HL-60 (cell line): ENCODE measurements at regions not wholly inside any gene's neighbourhood (a gene's known extent, or its start where the extent isn't known, plus 50 kb on each side); places are given as distances from the start of the nearest gene placed in this dataset.

Source experiments
- DNase-seq, 2 experiments: peaks; one replicate each; pipeline ENCODE4 v3.0.0-alpha.2; 2010 to 2020; ENCODE audit warnings: low read depth in 1 of 2, low spot score in 1 of 2
- H3K27ac ChIP-seq: fragments of 250-450 bp; sonication (Bioruptor Pico); replicated peaks from 2 replicates; pipeline ENCODE4 v1.5.1; 2020; ENCODE audit warnings: mild to moderate bottlenecking, moderate library complexity
- H3K27me3 ChIP-seq: fragments of 250-450 bp; sonication (Bioruptor Pico); 2 replicates; pipeline ENCODE4 v1.5.1; 2021; ENCODE audit warnings: mild to moderate bottlenecking, moderate library complexity; ENCODE audit not compliant: insufficient read depth, poor library complexity, severe bottlenecking
- H3K4me3 ChIP-seq: replicated peaks from 2 replicates; pipeline ENCODE4 v1.5.1; 2011; ENCODE audit warnings: mild to moderate bottlenecking, control low read depth, low read length; ENCODE audit not compliant: insufficient read depth
- CTCF ChIP-seq: IDR thresholded peaks from one replicate; pipeline ENCODE4 v1.5.1; 2011; ENCODE audit warnings: low read length, control low read depth, inconsistent platforms; ENCODE audit not compliant: insufficient read depth
- GABPA ChIP-seq: IDR thresholded peaks from 2 replicates; pipeline ENCODE4 v1.6.1; 2012; ENCODE audit warnings: low read depth
- POLR2AphosphoS5 ChIP-seq: IDR thresholded peaks from 2 replicates; pipeline ENCODE4 v1.6.1; 2012; ENCODE audit warnings: low read depth
- REST ChIP-seq: IDR thresholded peaks from 2 replicates; pipeline ENCODE4 v1.6.1; 2012; ENCODE audit warnings: low read depth; ENCODE audit not compliant: insufficient replicate concordance
- SPI1 ChIP-seq: IDR thresholded peaks from 2 replicates; pipeline ENCODE4 v1.6.1; 2012; ENCODE audit warnings: low read depth, mild to moderate bottlenecking, borderline replicate concordance

- no peak overlapping the region for H3K27ac ChIP-seq
- no peak overlapping the region for H3K4me3 ChIP-seq
- DNase-seq, result no peak
- no peaks in the 10 kb centered on the region for H3K27me3 ChIP-seq
- no peak for TF ChIP-seq GABPA
- no peak for TF ChIP-seq CTCF
- TF ChIP-seq POLR2AphosphoS5, result no peak
- no peak for TF ChIP-seq SPI1
- no peak for TF ChIP-seq REST
These were observed 645.1 kb downstream of the RAPGEF2 start for GRCh38 chr4:159747983-159748382.

DNA sequence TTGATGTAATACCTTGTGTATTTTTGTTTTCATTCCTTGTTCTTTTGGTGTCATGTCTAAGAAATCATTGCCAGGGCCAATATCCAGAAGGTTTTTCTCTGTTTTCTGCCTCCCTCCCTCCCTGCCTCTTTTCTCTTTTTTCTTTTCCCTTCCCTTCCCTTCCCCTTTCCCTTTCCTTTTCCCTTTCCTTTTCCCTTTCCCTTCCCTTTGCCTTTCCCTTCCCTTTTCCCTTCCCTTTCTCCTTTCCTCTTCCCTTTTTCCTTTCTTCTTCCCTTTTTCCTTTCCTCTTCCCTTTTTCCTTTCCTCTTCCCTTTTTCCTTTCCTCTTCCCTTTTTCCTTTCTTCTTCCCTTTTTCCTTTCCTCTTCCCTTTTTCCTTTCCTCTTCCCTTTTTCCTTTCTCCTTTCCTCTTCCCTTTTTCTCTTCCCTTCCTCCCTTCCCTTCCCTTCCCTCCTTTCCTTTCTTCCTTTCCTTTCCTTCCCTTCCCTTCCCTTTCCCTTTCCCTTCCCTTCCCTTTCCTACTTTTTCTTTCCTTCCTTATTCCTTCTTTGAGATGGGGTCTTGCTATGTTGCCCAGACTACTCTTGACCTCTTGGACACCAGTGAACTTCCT, 646.1 kb downstream of the RAPGEF2 start:
- Histone ChIP-seq H3K27me3 (no peaks in the 10 kb centered on the region), H3K27ac (no peak overlapping the region), H3K4me3 (no peak overlapping the region)
- no peak for DNase-seq
- TF ChIP-seq CTCF (no peak), POLR2AphosphoS5 (no peak), GABPA (no peak), REST (no peak), SPI1 (no peak)

- H3K27ac ChIP-seq, result no peak overlapping the region
- H3K27me3 ChIP-seq, result no peaks in the 10 kb centered on the region
- H3K4me3 ChIP-seq, result no peak overlapping the region
- no peak for DNase-seq
- TF ChIP-seq GABPA, result no peak
- no peak for TF ChIP-seq CTCF
- no peak for TF ChIP-seq SPI1
- no peak for TF ChIP-seq REST
- no peak for TF ChIP-seq POLR2AphosphoS5
These were observed 654.6 kb downstream of the RAPGEF2 start for GRCh38 chr4:159757499-159757898.
